ENCODE measurements at regions not wholly inside any gene's neighbourhood (a gene's known extent, or its start where the extent isn't known, plus 50 kb on each side); places are given as distances from the start of the nearest gene placed in this dataset.

DNA sequence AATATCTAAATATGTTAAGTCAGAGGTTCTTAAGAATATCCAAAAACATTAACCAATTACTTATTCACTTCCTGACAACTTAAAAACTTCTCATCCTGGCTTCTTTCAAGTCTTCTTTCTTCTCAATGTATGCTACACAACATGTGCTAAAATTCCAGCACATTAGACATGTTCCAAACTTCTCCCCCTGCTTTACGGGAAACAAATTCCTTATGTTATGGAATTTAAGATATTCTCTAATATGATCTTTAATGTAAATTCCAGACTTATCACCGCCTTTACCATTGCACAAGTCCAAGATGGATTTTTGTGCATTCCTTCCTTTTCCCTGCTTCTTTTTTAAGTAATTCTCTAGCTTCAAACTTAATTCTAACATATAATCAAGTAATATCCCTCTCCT lies 964.5 kb upstream of the CHORDC1 start:
- ATAC-seq, result no peak
- TF ChIP-seq POLR2A (IDR thresholded peaks at IDR 0.05), result no peak
- TF ChIP-seq, protein P1, sequence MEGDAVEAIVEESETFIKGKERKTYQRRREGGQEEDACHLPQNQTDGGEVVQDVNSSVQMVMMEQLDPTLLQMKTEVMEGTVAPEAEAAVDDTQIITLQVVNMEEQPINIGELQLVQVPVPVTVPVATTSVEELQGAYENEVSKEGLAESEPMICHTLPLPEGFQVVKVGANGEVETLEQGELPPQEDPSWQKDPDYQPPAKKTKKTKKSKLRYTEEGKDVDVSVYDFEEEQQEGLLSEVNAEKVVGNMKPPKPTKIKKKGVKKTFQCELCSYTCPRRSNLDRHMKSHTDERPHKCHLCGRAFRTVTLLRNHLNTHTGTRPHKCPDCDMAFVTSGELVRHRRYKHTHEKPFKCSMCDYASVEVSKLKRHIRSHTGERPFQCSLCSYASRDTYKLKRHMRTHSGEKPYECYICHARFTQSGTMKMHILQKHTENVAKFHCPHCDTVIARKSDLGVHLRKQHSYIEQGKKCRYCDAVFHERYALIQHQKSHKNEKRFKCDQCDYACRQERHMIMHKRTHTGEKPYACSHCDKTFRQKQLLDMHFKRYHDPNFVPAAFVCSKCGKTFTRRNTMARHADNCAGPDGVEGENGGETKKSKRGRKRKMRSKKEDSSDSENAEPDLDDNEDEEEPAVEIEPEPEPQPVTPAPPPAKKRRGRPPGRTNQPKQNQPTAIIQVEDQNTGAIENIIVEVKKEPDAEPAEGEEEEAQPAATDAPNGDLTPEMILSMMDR (IDR thresholded peaks at IDR 0.05 in 4 of 5, conservative IDR thresholded peaks at IDR 0.05 in 1 of 5), result no peak
- H3K27ac ChIP-seq, result no peak overlapping the region
- H3K27me3 ChIP-seq, result no peaks in the 10 kb centered on the region
- H3K4me3 ChIP-seq, result no peak overlapping the region
- intact Hi-C loops (cut with DNase I; ENCODE audit: low total_unique reads), result no loop called here
- H3K36me3 ChIP-seq, result no peaks in the 10 kb centered on the region
- H3K4me1 ChIP-seq, result no peaks in the 10 kb centered on the region
- DNase-seq, result no peak
- H3K9me3 ChIP-seq, result no peaks in the 10 kb centered on the region
- in situ Hi-C loops (cut with MboI; ENCODE audit: low sequenced_read_pairs in 4 of 4), result no loop called here

DNA sequence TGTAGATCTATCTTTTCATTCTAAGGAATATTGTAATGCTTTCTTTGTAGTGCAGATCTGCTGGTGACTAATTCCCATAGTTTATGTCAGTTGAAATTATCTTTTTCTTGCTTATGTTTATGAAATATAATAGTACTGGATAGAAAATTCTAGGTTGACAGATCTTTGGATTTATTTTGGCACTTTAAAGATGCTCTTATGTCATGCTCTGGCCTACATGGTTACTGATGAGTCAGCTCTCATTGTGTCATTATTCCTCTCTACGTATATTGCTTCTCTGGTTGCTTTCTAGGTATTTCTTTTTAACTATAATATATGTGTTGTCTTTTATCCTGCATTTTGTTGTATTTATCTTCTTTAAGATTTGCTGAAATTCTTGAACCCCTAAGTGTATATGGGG lies 955.5 kb upstream of the CHORDC1 start:
- Histone ChIP-seq H3K27ac (no peak overlapping the region), H3K36me3 (no peaks in the 10 kb centered on the region), H3K4me1 (no peaks in the 10 kb centered on the region), H3K27me3 (no peaks in the 10 kb centered on the region), H3K4me3 (no peak overlapping the region), H3K9me3 (no peaks in the 10 kb centered on the region)
- DNase-seq (no peak), ATAC-seq (no peak)
- no peak for TF ChIP-seq POLR2A (IDR thresholded peaks at IDR 0.05)
- TF ChIP-seq, protein P1 (IDR thresholded peaks at IDR 0.05 in 4 of 5, conservative IDR thresholded peaks at IDR 0.05 in 1 of 5), result no peak
- in situ Hi-C loops (cut with MboI; ENCODE audit: low sequenced_read_pairs in 4 of 4), result no loop called here
- intact Hi-C loops (cut with DNase I; ENCODE audit: low total_unique reads), result no loop called here

DNA sequence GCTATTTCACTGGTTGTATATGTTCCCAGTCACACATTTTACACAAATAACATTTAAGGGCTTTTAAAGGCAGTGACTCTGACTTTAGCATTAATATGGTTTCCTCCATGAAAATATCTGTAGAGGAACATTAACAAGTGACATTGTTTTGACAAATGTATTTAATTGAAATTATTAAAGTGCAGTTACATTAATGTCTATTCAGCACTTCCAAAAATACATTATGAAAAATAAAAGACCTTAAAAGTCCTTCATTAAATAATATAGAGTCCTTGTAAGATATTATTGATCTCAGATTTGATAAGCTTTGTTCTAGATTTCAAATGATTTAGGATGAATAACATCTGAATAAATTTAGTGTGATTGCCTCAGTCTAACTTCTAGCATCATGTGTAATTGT lies 951.9 kb upstream of the CHORDC1 start:
- no peak overlapping the region for H3K4me3 ChIP-seq
- DNase-seq (no peak), ATAC-seq (no peak)
- no peak overlapping the region for H3K27ac ChIP-seq
- in situ Hi-C loops (cut with MboI; ENCODE audit: low sequenced_read_pairs in 4 of 4), result no loop called here
- intact Hi-C loops (cut with DNase I; ENCODE audit: low total_unique reads), result no loop called here
- no peaks in the 10 kb centered on the region for H3K4me1 ChIP-seq
- no peaks in the 10 kb centered on the region for H3K36me3 ChIP-seq
- no peak for TF ChIP-seq POLR2A (IDR thresholded peaks at IDR 0.05)
- TF ChIP-seq, protein P1 (IDR thresholded peaks at IDR 0.05 in 4 of 5, conservative IDR thresholded peaks at IDR 0.05 in 1 of 5), result no peak
- no peaks in the 10 kb centered on the region for H3K9me3 ChIP-seq
- H3K27me3 ChIP-seq, result no peaks in the 10 kb centered on the region

DNA sequence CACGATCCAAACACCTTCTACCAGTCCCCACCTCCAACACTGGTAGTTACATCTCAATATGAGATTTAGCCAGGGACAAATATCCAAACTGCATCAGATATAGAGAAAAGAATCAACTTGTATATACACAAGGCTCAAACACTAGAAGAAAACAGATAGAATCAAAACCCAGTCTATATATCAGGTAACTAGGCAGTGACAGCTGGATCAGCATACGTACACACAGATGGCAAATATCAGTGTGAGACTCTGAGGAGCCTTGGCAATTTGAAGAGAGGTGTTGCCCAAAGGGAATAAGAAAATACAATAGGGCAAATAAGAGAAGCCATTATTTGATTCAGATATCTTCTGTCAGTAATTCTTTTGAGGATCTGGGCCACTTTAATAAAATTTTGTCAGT lies 951.3 kb upstream of the CHORDC1 start:
- intact Hi-C loops (cut with DNase I; ENCODE audit: low total_unique reads), result no loop called here
- TF ChIP-seq, protein P1 (IDR thresholded peaks at IDR 0.05 in 4 of 5, conservative IDR thresholded peaks at IDR 0.05 in 1 of 5), result no peak
- TF ChIP-seq POLR2A (IDR thresholded peaks at IDR 0.05), result no peak
- no peak for DNase-seq
- Histone ChIP-seq H3K4me3 (no peak overlapping the region), H3K4me1 (no peaks in the 10 kb centered on the region), H3K36me3 (no peaks in the 10 kb centered on the region), H3K9me3 (no peaks in the 10 kb centered on the region), H3K27me3 (no peaks in the 10 kb centered on the region), H3K27ac (no peak overlapping the region)
- in situ Hi-C loops (cut with MboI; ENCODE audit: low sequenced_read_pairs in 4 of 4), result no loop called here
- no peak for ATAC-seq

DNA sequence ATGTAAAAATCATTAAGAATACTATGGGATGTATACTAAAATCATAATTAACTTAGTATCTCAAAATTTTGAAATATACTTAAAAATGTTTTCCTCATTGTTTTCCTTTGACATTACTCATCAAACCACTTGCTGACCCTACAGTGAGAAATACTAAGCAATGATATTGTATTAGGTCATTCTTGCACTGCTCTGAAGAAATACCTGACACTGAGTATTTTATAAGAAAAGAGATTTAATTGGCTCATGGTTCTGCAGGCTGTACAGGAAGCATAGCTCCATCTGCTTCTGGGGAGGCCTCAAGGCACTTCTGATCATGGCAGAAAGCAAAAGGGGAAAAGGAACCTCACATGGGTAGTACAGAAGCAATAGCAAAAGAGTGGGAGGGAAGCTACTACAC lies 950.9 kb upstream of the CHORDC1 start:
- TF ChIP-seq, protein P1 (IDR thresholded peaks at IDR 0.05 in 4 of 5, conservative IDR thresholded peaks at IDR 0.05 in 1 of 5), result no peak
- no peak for TF ChIP-seq POLR2A (IDR thresholded peaks at IDR 0.05)
- no peak overlapping the region for H3K27ac ChIP-seq

More for the DNA sequence above, 950.9 kb upstream of the CHORDC1 start:
- no peak for DNase-seq
- in situ Hi-C loops (cut with MboI; ENCODE audit: low sequenced_read_pairs in 4 of 4) (no loop called here), intact Hi-C loops (cut with DNase I; ENCODE audit: low total_unique reads) (no loop called here)
- Histone ChIP-seq H3K4me1 (no peaks in the 10 kb centered on the region), H3K27me3 (no peaks in the 10 kb centered on the region), H3K36me3 (no peaks in the 10 kb centered on the region), H3K9me3 (no peaks in the 10 kb centered on the region), H3K4me3 (no peak overlapping the region)
- no peak for ATAC-seq
